ENCODE measurements at regions not wholly inside any gene's neighbourhood (a gene's known extent, or its start where the extent isn't known, plus 50 kb on each side); places are given as distances from the start of the nearest gene placed in this dataset.

GRCh38 chr3:95438274-95438673 lies 1375.4 kb downstream of the NSUN3 start:
- no peak for TF ChIP-seq CTCF (IDR thresholded peaks at IDR 0.05; ENCODE audit: partially characterized antibody, unreplicated experiment)
- no peak overlapping the region for H3K27ac Mint-ChIP-seq (ENCODE audit: unreplicated experiment)
- no peaks in the 10 kb centered on the region for H3K4me1 Mint-ChIP-seq (ENCODE audit: low read depth, unreplicated experiment)
- no peaks in the 10 kb centered on the region for H3K36me3 Mint-ChIP-seq (ENCODE audit: unreplicated experiment)
- no peaks in the 10 kb centered on the region for H3K27me3 Mint-ChIP-seq (ENCODE audit: unreplicated experiment)
- H3K9me3 Mint-ChIP-seq (ENCODE audit: unreplicated experiment), result no peaks in the 10 kb centered on the region
- no peak for DNase-seq
- H3K4me3 Mint-ChIP-seq (ENCODE audit: unreplicated experiment), result no peak overlapping the region

GRCh38 chr3:95442766-95443165 lies 1371.6 kb upstream of the EPHA6 start:
- TF ChIP-seq CTCF (IDR thresholded peaks at IDR 0.05; ENCODE audit: partially characterized antibody, unreplicated experiment), result no peak
- H3K9me3 Mint-ChIP-seq (ENCODE audit: unreplicated experiment), result no peaks in the 10 kb centered on the region
- no peak overlapping the region for H3K4me3 Mint-ChIP-seq (ENCODE audit: unreplicated experiment)
- no peaks in the 10 kb centered on the region for H3K4me1 Mint-ChIP-seq (ENCODE audit: low read depth, unreplicated experiment)
- H3K27ac Mint-ChIP-seq (ENCODE audit: unreplicated experiment), result no peak overlapping the region
- no peaks in the 10 kb centered on the region for H3K36me3 Mint-ChIP-seq (ENCODE audit: unreplicated experiment)
- no peak for DNase-seq
- no peaks in the 10 kb centered on the region for H3K27me3 Mint-ChIP-seq (ENCODE audit: unreplicated experiment)

- TF ChIP-seq CTCF (IDR thresholded peaks at IDR 0.05; ENCODE audit: partially characterized antibody, unreplicated experiment), result no peak
- Mint-ChIP-seq H3K9me3 (ENCODE audit: unreplicated experiment) (no peaks in the 10 kb centered on the region), H3K27ac (ENCODE audit: unreplicated experiment) (no peak overlapping the region), H3K4me1 (ENCODE audit: low read depth, unreplicated experiment) (no peaks in the 10 kb centered on the region), H3K27me3 (ENCODE audit: unreplicated experiment) (no peaks in the 10 kb centered on the region), H3K36me3 (ENCODE audit: unreplicated experiment) (no peaks in the 10 kb centered on the region), H3K4me3 (ENCODE audit: unreplicated experiment) (no peak overlapping the region)
- DNase-seq, result no peak
These were observed 1364.6 kb upstream of the EPHA6 start for GRCh38 chr3:95449841-95450240.

GRCh38 chr3:95453242-95453641 lies 1361.2 kb upstream of the EPHA6 start:
- H3K27ac Mint-ChIP-seq (ENCODE audit: unreplicated experiment), result no peak overlapping the region
- no peak overlapping the region for H3K4me3 Mint-ChIP-seq (ENCODE audit: unreplicated experiment)
- peaks cover 1% of the 10 kb centered on the region for H3K4me1 Mint-ChIP-seq (ENCODE audit: low read depth, unreplicated experiment)
- H3K9me3 Mint-ChIP-seq (ENCODE audit: unreplicated experiment), result no peaks in the 10 kb centered on the region
- no peaks in the 10 kb centered on the region for H3K36me3 Mint-ChIP-seq (ENCODE audit: unreplicated experiment)
- no peak for TF ChIP-seq CTCF (IDR thresholded peaks at IDR 0.05; ENCODE audit: partially characterized antibody, unreplicated experiment)
- no peaks in the 10 kb centered on the region for H3K27me3 Mint-ChIP-seq (ENCODE audit: unreplicated experiment)
- DNase-seq, result no peak

- no peak for TF ChIP-seq CTCF (IDR thresholded peaks at IDR 0.05; ENCODE audit: partially characterized antibody, unreplicated experiment)
- H3K27ac Mint-ChIP-seq (ENCODE audit: unreplicated experiment), result no peak overlapping the region
These were observed 1357.6 kb upstream of the EPHA6 start for GRCh38 chr3:95456835-95457234.

More at GRCh38 chr3:95456835-95457234, 1357.6 kb upstream of the EPHA6 start:
- H3K27me3 Mint-ChIP-seq (ENCODE audit: unreplicated experiment), result no peaks in the 10 kb centered on the region
- H3K36me3 Mint-ChIP-seq (ENCODE audit: unreplicated experiment), result no peaks in the 10 kb centered on the region
- H3K4me1 Mint-ChIP-seq (ENCODE audit: low read depth, unreplicated experiment), result peaks cover 1% of the 10 kb centered on the region
- H3K4me3 Mint-ChIP-seq (ENCODE audit: unreplicated experiment), result no peak overlapping the region
- no peaks in the 10 kb centered on the region for H3K9me3 Mint-ChIP-seq (ENCODE audit: unreplicated experiment)
- DNase-seq, result no peak

All from glutamatergic neuron (in vitro differentiated cells).